ENCODE measurements at regions not wholly inside any gene's neighbourhood (a gene's known extent, or its start where the extent isn't known, plus 50 kb on each side); places are given as distances from the start of the nearest gene placed in this dataset.
A peak's percentile ranks its signal among the peaks of the same experiment; 100 is the strongest.
"Not testable (repeated sequence)": the region's sequence is repeated elsewhere in the genome, so short reads cannot be mapped to it uniquely, and the experiment has no call there.

- H3K4me3 ChIP-seq (ENCODE audit: low read depth, low read length) = no peak overlapping the region
- no peak for TF ChIP-seq CTCF (conservative IDR thresholded peaks at IDR 0.05; ENCODE audit: low read depth, low read length)
- DNase-seq (ENCODE audit: low read depth) = no peak
Observed at GRCh38 chr6:27800731-27801373, 111.3 kb downstream of the OR2B2 start.

GRCh38 chr6:27797960-27798359 lies 114.2 kb downstream of the OR2B2 start:
- H3K4me3 ChIP-seq (ENCODE audit: low read depth, low read length) = no peak overlapping the region
- no peak for TF ChIP-seq CTCF (conservative IDR thresholded peaks at IDR 0.05; ENCODE audit: low read depth, low read length)
- no peak for DNase-seq (ENCODE audit: low read depth)

- DNase-seq (ENCODE audit: low read depth); H3K4me3 ChIP-seq (ENCODE audit: low read depth, low read length): not testable (repeated sequence)
Observed at GRCh38 chr6:27796736-27797481, 115.3 kb downstream of the OR2B2 start.

GRCh38 chr6:27795697-27796494 lies 116.3 kb downstream of the OR2B2 start:
- TF ChIP-seq CTCF (conservative IDR thresholded peaks at IDR 0.05; ENCODE audit: low read depth, low read length) = peak; percentile 75
- H3K4me3 ChIP-seq (ENCODE audit: low read depth, low read length) = no peak overlapping the region
- peak; percentile 94 for DNase-seq (ENCODE audit: low read depth)

- TF ChIP-seq CTCF (conservative IDR thresholded peaks at IDR 0.05; ENCODE audit: low read depth, low read length) = no peak
- H3K4me3 ChIP-seq (ENCODE audit: low read depth, low read length) = peak overlapping the region; percentile 64
- peak; percentile 87 for DNase-seq (ENCODE audit: low read depth)
Observed at GRCh38 chr6:27791182-27791943, 120.8 kb downstream of the OR2B2 start.

- DNase-seq (ENCODE audit: low read depth); H3K4me3 ChIP-seq (ENCODE audit: low read depth, low read length): not testable (repeated sequence)
Observed at GRCh38 chr6:27788376-27788775, 123.8 kb downstream of the OR2B2 start.

GRCh38 chr6:27786048-27786447 lies 126.1 kb downstream of the OR2B2 start:
- TF ChIP-seq CTCF (conservative IDR thresholded peaks at IDR 0.05; ENCODE audit: low read depth, low read length) = no peak
- no peak overlapping the region for H3K4me3 ChIP-seq (ENCODE audit: low read depth, low read length)
- DNase-seq (ENCODE audit: low read depth) = no peak

Measured in choroid plexus epithelial cell (primary cell).